Endodermal cell (in vitro differentiated cells): ENCODE measurements at regions not wholly inside any gene's neighbourhood (a gene's known extent, or its start where the extent isn't known, plus 50 kb on each side); places are given as distances from the start of the nearest gene placed in this dataset.

Experiments used
- DNase-seq: peaks from one replicate; pipeline ENCODE4 v3.0.0-alpha.2; 2017
- H3K27ac ChIP-seq: 2 replicates; pipeline ENCODE4 v1.5.1; 2013; ENCODE audit warnings: mild to moderate bottlenecking, low read depth, low read length, moderate library complexity
- H3K27me3 ChIP-seq: 2 replicates; pipeline ENCODE4 v1.6.1; 2013; ENCODE audit warnings: mild to moderate bottlenecking, low read length, moderate library complexity; ENCODE audit not compliant: insufficient read depth, control insufficient read depth, poor library complexity, severe bottlenecking
- H3K36me3 ChIP-seq: 2 replicates; pipeline ENCODE4 v1.7.0; 2013; ENCODE audit warnings: mild to moderate bottlenecking, low read length, moderate library complexity; ENCODE audit not compliant: control insufficient read depth, insufficient read depth
- H3K4me1 ChIP-seq: one replicate; pipeline ENCODE4 v1.7.0; 2013; ENCODE audit warnings: low read length; ENCODE audit not compliant: control insufficient read depth, insufficient read depth
- H3K4me3 ChIP-seq: 2 replicates; pipeline ENCODE4 v1.5.1; 2013; ENCODE audit warnings: mild to moderate bottlenecking, low read length, moderate library complexity
- H3K9ac ChIP-seq: 2 replicates; pipeline ENCODE4 v1.6.1; 2013; ENCODE audit warnings: mild to moderate bottlenecking, low read length, moderate library complexity; ENCODE audit not compliant: poor library complexity, severe bottlenecking; ENCODE audit errors: extremely low read depth
- H3K9me3 ChIP-seq: 2 replicates; pipeline ENCODE4 v1.6.1; 2013; ENCODE audit warnings: mild to moderate bottlenecking, low read length, moderate library complexity; ENCODE audit not compliant: control insufficient read depth
- H3K27ac Mint-ChIP-seq: 2 replicates; pipeline ENCODE4 v1.8.0; 2020; ENCODE audit warnings: mixed read lengths
- H3K27me3 Mint-ChIP-seq: 2 replicates; pipeline ENCODE4 v1.8.0; 2021; ENCODE audit warnings: mild to moderate bottlenecking, mixed read lengths; ENCODE audit not compliant: insufficient read depth
- H3K36me3 Mint-ChIP-seq: 2 replicates; pipeline ENCODE4 v1.8.0; 2020; ENCODE audit warnings: low read depth, mixed read lengths
- H3K4me1 Mint-ChIP-seq: 2 replicates; pipeline ENCODE4 v1.8.0; 2020; ENCODE audit warnings: mixed read lengths
- H3K4me3 Mint-ChIP-seq: 2 replicates; pipeline ENCODE4 v1.8.0; 2020; ENCODE audit warnings: mild to moderate bottlenecking, moderate library complexity, mixed read lengths
- H3K9me3 Mint-ChIP-seq: 2 replicates; pipeline ENCODE4 v1.8.0; 2020; ENCODE audit warnings: mild to moderate bottlenecking, mixed read lengths
- WGBS, 2 experiments: methylation state at CpG; one replicate each; pipeline versions ENCODE4 v1.1.5 to v1.1.7; 2013; ENCODE audit warnings: missing lambda C conversion rate in 2 of 2, mixed read lengths in 1 of 2; ENCODE audit not compliant: insufficient coverage in 1 of 2, insufficient read length in 1 of 2; 5-methylcytosine and 5-hydroxymethylcytosine counted together
- TF ChIP-seq, protein P1 (sequence below): fragments of 200-600 bp; sonication (generic); conservative IDR thresholded peaks from 2 replicates; pipeline ENCODE4 v1.5.0; 2021; ENCODE audit warnings: antibody characterized with exemption, mild to moderate bottlenecking

GRCh38 chr12:24460099-24460498, 488.8 kb downstream of the BCAT1 start:
- H3K27ac ChIP-seq: peak overlapping the region; percentile 57

DNA sequence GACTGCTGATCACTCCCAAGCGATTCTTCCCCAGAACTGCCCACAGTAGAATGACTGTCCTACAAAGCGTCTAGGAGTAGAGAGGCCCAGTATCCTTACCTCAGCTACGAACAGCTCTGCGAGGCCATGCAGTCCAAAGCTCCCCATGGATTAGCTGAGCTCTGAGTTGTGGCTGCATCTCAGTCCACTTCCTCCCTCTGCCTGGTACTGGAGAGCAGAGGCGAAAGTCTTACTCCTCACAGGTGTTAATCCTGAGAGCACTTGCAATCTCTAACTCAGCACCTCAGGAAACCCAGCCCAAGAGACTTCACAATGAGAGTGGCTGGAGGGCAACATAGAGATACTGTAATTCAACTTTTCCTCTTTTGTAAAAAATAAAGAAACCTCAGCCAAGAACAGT, 493.1 kb downstream of the BCAT1 start:
- H3K36me3 ChIP-seq: no peaks in the 10 kb centered on the region
- Mint-ChIP-seq H3K4me3 (no peak overlapping the region), H3K36me3 (peaks cover 2% of the 10 kb centered on the region), H3K27ac (no peak overlapping the region), H3K4me1 (peaks cover 30% of the 10 kb centered on the region), H3K27me3 (no peaks in the 10 kb centered on the region), H3K9me3 (no peaks in the 10 kb centered on the region)
- H3K27me3 ChIP-seq: no peaks in the 10 kb centered on the region
- H3K9me3 ChIP-seq: no peaks in the 10 kb centered on the region
- no peak overlapping the region for H3K4me3 ChIP-seq
- TF ChIP-seq, protein P1, sequence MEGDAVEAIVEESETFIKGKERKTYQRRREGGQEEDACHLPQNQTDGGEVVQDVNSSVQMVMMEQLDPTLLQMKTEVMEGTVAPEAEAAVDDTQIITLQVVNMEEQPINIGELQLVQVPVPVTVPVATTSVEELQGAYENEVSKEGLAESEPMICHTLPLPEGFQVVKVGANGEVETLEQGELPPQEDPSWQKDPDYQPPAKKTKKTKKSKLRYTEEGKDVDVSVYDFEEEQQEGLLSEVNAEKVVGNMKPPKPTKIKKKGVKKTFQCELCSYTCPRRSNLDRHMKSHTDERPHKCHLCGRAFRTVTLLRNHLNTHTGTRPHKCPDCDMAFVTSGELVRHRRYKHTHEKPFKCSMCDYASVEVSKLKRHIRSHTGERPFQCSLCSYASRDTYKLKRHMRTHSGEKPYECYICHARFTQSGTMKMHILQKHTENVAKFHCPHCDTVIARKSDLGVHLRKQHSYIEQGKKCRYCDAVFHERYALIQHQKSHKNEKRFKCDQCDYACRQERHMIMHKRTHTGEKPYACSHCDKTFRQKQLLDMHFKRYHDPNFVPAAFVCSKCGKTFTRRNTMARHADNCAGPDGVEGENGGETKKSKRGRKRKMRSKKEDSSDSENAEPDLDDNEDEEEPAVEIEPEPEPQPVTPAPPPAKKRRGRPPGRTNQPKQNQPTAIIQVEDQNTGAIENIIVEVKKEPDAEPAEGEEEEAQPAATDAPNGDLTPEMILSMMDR: no peak
- DNase-seq: peak; percentile 73
- H3K4me1 ChIP-seq: peaks cover 4% of the 10 kb centered on the region
- H3K27ac ChIP-seq: no peak overlapping the region
- no peak overlapping the region for H3K9ac ChIP-seq
- whole genome bisulfite sequencing, 2 experiments: 86 to 93% methylated on average over 3 to 5 of the region's 5 CpGs

More at GRCh38 chr12:24460099-24460498, 488.8 kb downstream of the BCAT1 start:
- TF ChIP-seq, protein P1: no peak
- peaks cover 30% of the 10 kb centered on the region for H3K4me1 Mint-ChIP-seq
- 70 to 89% methylated on average over 2 of the region's 2 CpGs for WGBS, 2 experiments
- no peak overlapping the region for H3K4me3 Mint-ChIP-seq
- H3K9me3 ChIP-seq: no peaks in the 10 kb centered on the region
- no peaks in the 10 kb centered on the region for H3K27me3 ChIP-seq
- H3K36me3 Mint-ChIP-seq: no peaks in the 10 kb centered on the region
- H3K36me3 ChIP-seq: no peaks in the 10 kb centered on the region
- H3K4me1 ChIP-seq: peaks cover 4% of the 10 kb centered on the region
- H3K4me3 ChIP-seq: no peak overlapping the region
- no peaks in the 10 kb centered on the region for H3K27me3 Mint-ChIP-seq
- no peak for DNase-seq
- H3K9me3 Mint-ChIP-seq: no peaks in the 10 kb centered on the region
- H3K27ac Mint-ChIP-seq: no peak overlapping the region
- H3K9ac ChIP-seq: no peak overlapping the region

DNA sequence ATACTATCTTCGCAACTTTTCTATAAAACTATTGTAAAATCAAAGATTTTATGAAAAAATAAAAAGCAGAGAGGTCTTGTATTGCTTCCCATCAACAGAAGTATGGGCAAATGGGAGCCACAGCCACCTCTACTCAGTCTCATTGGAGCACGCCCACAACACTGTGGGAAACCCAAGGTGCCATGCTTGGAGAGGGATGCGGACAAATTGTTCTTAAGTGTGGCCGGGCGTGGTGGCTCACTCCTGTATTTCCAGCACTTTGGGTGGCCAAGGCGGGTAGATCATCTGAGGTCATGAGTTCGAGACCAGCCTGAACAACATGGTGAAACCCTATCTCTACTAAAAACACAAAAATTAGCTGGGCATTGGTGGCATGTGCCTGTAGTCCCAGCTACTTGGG, 498.2 kb upstream of the SOX5 start:
- Histone ChIP-seq H3K36me3 (no peaks in the 10 kb centered on the region), H3K9ac (no peak overlapping the region), H3K4me3 (no peak overlapping the region), H3K27me3 (no peaks in the 10 kb centered on the region), H3K9me3 (no peaks in the 10 kb centered on the region), H3K4me1 (no peaks in the 10 kb centered on the region), H3K27ac (no peak overlapping the region)
- Mint-ChIP-seq H3K27me3 (no peaks in the 10 kb centered on the region), H3K4me1 (peaks cover 19% of the 10 kb centered on the region), H3K4me3 (no peak overlapping the region), H3K9me3 (no peaks in the 10 kb centered on the region), H3K27ac (no peak overlapping the region), H3K36me3 (peaks cover 3% of the 10 kb centered on the region)
- TF ChIP-seq, protein P1: no peak
- 94% methylated on average over 5 to 6 of the region's 7 CpGs for WGBS, 2 experiments
- no peak for DNase-seq
